H1 (cell line): ENCODE measurements at regions not wholly inside any gene's neighbourhood (a gene's known extent, or its start where the extent isn't known, plus 50 kb on each side); places are given as distances from the start of the nearest gene placed in this dataset.

ENCODE experiments used
- ASH2L ChIP-seq: fragments of 200-600, 300-600 bp; sonication (generic); IDR thresholded peaks from one replicate; pipeline ENCODE4 v1.7.1; 2017; ENCODE audit warnings: low read length
- CBX5 ChIP-seq: fragments of 300-800, 300-1000 bp; sonication (generic); IDR thresholded peaks from 2 replicates; pipeline ENCODE4 v1.7.1; 2016; ENCODE audit warnings: antibody characterized with exemption, low read length, low read depth
- NANOG ChIP-seq: IDR thresholded peaks from 2 replicates; pipeline ENCODE4 v1.6.1; 2011; ENCODE audit warnings: low read length, low read depth, mild to moderate bottlenecking, inconsistent platforms; ENCODE audit not compliant: insufficient read depth, poor library complexity, severe bottlenecking
- ZNF274 ChIP-seq: IDR thresholded peaks from 2 replicates; pipeline ENCODE4 v1.7.0; 2012; ENCODE audit warnings: low read length, borderline replicate concordance; ENCODE audit errors: extremely low read depth

DNA sequence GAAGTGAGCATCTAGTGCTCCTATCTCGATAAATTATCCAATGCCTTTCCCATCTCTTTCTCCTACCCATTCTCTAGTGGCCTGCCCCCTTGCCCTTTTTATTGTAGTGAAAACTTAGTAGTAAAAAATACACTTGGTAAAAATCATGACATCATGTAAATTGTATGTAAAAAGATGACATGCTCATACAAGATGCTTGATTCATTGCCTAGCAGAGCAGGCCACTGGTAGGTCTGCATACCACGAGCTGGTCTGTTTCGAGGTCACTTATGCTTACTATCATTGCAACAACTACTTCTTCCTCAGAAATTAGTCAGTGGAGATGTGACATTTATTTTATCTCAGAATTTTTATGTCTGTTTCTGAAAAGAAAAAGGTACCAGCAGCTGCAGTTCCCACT lies 177.3 kb downstream of the C9orf152 start (continued):
- TF ChIP-seq ZNF274 (no peak), NANOG (no peak), CBX5 (no peak), ASH2L (no peak)
